Activated naive CD4-positive, alpha-beta T cell treated with anti-CD3 and anti-CD28 coated beads for 36 hours (primary cell): ENCODE measurements at regions not wholly inside any gene's neighbourhood (a gene's known extent, or its start where the extent isn't known, plus 50 kb on each side); places are given as distances from the start of the nearest gene placed in this dataset.
"Not testable (repeated sequence)": the region's sequence is repeated elsewhere in the genome, so short reads cannot be mapped to it uniquely, and the experiment has no call there.

ENCODE experiments used
- CTCF ChIA-PET: fragments of 350-600 bp; sonication (Branson Sonifier 250); formaldehyde crosslinking; loops from one replicate; lab custom pipeline; 2021; ENCODE audit warnings: antibody characterized with exemption; lab: Charles Lee
- DNase-seq: peaks from one replicate; pipeline ENCODE4 v3.0.0-alpha.2; 2020
- H3K27ac Mint-ChIP-seq: one replicate; pipeline ENCODE4 v1.8.0; 2021; ENCODE audit warnings: mild to moderate bottlenecking, mixed read lengths
- H3K27me3 Mint-ChIP-seq: one replicate; pipeline ENCODE4 v1.8.0; 2021; ENCODE audit warnings: low read depth, mixed read lengths
- H3K36me3 Mint-ChIP-seq: one replicate; pipeline ENCODE4 v1.8.0; 2021; ENCODE audit warnings: low read depth, mixed read lengths
- H3K4me1 Mint-ChIP-seq: one replicate; pipeline ENCODE4 v1.8.0; 2021; ENCODE audit warnings: low read depth, mixed read lengths
- H3K4me3 Mint-ChIP-seq: one replicate; pipeline ENCODE4 v1.8.0; 2021; ENCODE audit warnings: mild to moderate bottlenecking, moderate library complexity, mixed read lengths
- H3K9me3 Mint-ChIP-seq: one replicate; pipeline ENCODE4 v1.8.0; 2021; ENCODE audit warnings: mixed read lengths
- intact Hi-C: fragments of 100-400 bp; cut with micrococcal nuclease; formaldehyde crosslinking; loops from one replicate; pipeline ENCODE4 v1.15.1; 2023

- H3K27ac Mint-ChIP-seq = no peak overlapping the region
- H3K9me3 Mint-ChIP-seq = no peaks in the 10 kb centered on the region
- H3K4me1 Mint-ChIP-seq = no peaks in the 10 kb centered on the region
- H3K4me3 Mint-ChIP-seq = no peak overlapping the region
- CTCF ChIA-PET = no interaction called here
- H3K27me3 Mint-ChIP-seq = peaks cover 10% of the 10 kb centered on the region
- H3K36me3 Mint-ChIP-seq = no peaks in the 10 kb centered on the region
- no peak for DNase-seq
- intact Hi-C loops = no loop called here
These were observed 348.7 kb downstream of the OMA1 start for GRCh38 chr1:58197811-58198210.

DNA sequence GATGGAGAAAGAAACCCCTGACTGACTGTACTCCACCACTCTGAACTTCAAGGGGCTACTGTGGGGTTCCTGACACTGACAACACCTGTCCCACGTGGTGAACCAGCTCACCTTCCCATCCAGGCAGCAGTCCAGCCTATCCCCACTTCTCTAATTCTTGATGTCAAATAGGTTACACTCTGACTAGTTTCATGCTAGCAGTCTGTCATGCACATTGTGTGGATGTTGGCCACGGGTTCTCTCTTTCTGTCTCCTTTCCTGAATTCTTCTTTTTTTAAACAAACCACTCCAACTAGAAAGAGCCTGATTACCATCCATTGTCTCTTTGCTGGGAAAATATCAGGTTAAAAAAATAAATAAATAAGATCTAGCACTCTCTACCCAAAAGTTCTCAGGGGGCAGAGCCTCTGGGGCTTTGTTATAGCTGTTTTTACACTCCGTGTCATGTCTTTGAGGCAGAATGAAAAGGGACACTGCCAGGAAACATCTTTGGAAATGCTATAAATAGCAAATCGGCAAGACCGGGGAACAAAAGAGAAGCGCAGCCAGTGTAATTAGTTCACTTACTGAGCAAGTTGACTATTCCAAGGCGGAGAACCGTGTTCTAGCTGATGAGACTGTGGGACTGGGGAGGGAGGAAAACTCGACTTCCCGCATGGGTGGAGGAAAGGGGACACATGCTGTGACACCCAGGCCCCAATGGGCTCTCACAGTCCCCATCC, 356.1 kb downstream of the OMA1 start:
- peaks cover 6% of the 10 kb centered on the region for H3K27me3 Mint-ChIP-seq
- CTCF ChIA-PET = no interaction called here
- no peaks in the 10 kb centered on the region for H3K36me3 Mint-ChIP-seq
- no peaks in the 10 kb centered on the region for H3K9me3 Mint-ChIP-seq
- H3K4me3 Mint-ChIP-seq = no peak overlapping the region
- H3K27ac Mint-ChIP-seq = no peak overlapping the region
- H3K4me1 Mint-ChIP-seq = no peaks in the 10 kb centered on the region
- no peak for DNase-seq
- intact Hi-C loops = no loop called here

DNA sequence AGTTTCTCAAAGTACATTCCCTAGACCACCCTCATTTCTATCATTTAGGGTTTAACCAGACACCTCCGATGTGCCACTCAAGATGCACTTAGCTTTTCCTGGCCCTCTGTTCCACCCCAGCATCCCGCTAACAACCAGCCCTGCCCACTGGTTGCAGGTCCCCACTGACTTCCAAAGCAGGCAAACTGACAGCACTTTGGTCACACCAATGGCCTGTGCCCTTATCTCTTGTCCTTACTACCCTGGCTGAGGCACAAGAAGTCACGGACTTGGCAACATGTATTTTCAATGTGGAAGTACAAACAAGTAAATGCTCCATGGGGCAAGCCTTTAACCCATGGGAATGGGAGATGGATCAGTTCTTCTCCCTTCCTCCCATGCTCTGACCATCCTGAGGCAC, 357.1 kb downstream of the OMA1 start:
- H3K4me3 Mint-ChIP-seq = no peak overlapping the region
- CTCF ChIA-PET = no interaction called here
- H3K27ac Mint-ChIP-seq = no peak overlapping the region
- H3K36me3 Mint-ChIP-seq = no peaks in the 10 kb centered on the region
- H3K27me3 Mint-ChIP-seq = no peaks in the 10 kb centered on the region
- H3K4me1 Mint-ChIP-seq = no peaks in the 10 kb centered on the region
- no peak for DNase-seq
- intact Hi-C loops = no loop called here
- peaks cover under 1% of the 10 kb centered on the region for H3K9me3 Mint-ChIP-seq

- no peak overlapping the region for H3K4me3 Mint-ChIP-seq
- no peak for DNase-seq
- H3K27me3 Mint-ChIP-seq = no peaks in the 10 kb centered on the region
- intact Hi-C loops = no loop called here
- no peaks in the 10 kb centered on the region for H3K36me3 Mint-ChIP-seq
- peaks cover 17% of the 10 kb centered on the region for H3K9me3 Mint-ChIP-seq
- no peaks in the 10 kb centered on the region for H3K4me1 Mint-ChIP-seq
- H3K27ac Mint-ChIP-seq = no peak overlapping the region
- CTCF ChIA-PET = no interaction called here
These were observed 363.2 kb downstream of the OMA1 start for GRCh38 chr1:58183286-58183685.

GRCh38 chr1:58180537-58180936, 366.0 kb downstream of the OMA1 start:
- intact Hi-C loops = no loop called here
- CTCF ChIA-PET = no interaction called here

DNA sequence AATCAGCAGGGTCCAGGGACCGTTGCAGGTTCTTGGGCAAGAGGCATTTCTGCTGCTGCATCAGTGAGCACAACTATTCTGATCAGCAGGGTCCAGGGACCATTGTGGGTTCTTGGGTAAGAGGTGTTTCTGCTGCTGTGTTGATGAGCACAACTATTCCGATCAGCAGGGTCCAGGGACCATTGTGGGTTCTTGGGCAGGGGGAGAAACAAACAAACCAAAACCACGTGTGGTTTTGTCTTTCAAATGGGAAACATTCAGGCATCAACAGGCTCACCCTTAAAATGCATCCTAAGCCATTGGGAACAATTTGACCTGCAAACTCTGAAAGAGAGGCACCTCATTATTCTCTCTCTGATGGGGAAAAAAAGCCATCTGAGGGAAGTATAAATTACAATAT, 377.4 kb downstream of the OMA1 start:
- H3K9me3 Mint-ChIP-seq, DNase-seq, intact Hi-C loops, CTCF ChIA-PET, H3K27me3 Mint-ChIP-seq, H3K4me1 Mint-ChIP-seq, H3K27ac Mint-ChIP-seq, H3K4me3 Mint-ChIP-seq, H3K36me3 Mint-ChIP-seq: not testable (repeated sequence)

More at GRCh38 chr1:58180537-58180936, 366.0 kb downstream of the OMA1 start:
- no peak for DNase-seq
- Mint-ChIP-seq H3K27ac (no peak overlapping the region), H3K36me3 (no peaks in the 10 kb centered on the region), H3K9me3 (peaks cover 17% of the 10 kb centered on the region), H3K4me1 (no peaks in the 10 kb centered on the region), H3K27me3 (no peaks in the 10 kb centered on the region), H3K4me3 (no peak overlapping the region)

DNA sequence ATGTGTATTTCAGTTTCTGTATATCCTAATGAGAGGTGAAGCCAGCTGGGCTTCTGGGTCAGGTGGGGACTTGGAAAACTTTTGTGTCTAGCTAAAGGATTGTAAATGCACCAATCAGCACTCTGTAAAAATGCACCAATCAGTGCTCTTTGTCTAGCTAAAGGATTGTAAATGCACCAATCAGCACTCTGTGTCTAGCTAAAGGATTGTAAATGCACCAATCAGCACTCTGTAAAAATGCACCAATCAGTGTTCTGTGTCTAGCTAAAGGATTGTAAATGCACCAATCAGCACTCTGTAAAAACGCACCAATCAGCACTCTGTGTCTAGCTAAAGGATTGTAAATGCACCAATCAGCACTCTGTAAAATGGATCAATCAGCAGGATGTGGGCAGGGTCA, 379.4 kb downstream of the OMA1 start:
- H3K4me3 Mint-ChIP-seq, H3K9me3 Mint-ChIP-seq, H3K27ac Mint-ChIP-seq, DNase-seq, CTCF ChIA-PET, H3K36me3 Mint-ChIP-seq, H3K27me3 Mint-ChIP-seq, H3K4me1 Mint-ChIP-seq, intact Hi-C loops: not testable (repeated sequence)

DNA sequence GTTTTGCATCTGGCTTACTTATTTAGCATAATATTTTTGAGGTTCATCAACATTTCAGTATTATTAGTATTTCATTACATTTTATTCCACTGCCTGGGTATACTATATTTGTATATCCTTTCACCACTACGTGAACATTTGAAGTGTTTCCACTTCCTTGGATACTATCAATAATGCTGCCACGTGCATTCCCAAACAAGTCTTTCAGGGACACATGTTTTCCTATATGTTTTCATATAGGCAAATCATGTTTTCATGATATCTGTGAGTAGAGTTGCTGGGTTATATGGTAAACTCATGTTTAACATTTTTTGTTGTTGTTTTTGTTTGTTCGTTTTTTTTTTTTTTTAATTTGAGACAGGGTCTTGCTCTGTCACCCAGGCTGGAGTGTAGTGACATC, 380.1 kb downstream of the OMA1 start:
- intact Hi-C loops = no loop called here
- CTCF ChIA-PET = no interaction called here
- no peaks in the 10 kb centered on the region for H3K36me3 Mint-ChIP-seq
- no peaks in the 10 kb centered on the region for H3K27me3 Mint-ChIP-seq
- H3K4me1 Mint-ChIP-seq = no peaks in the 10 kb centered on the region
- no peak overlapping the region for H3K4me3 Mint-ChIP-seq
- no peak for DNase-seq
- peaks cover 6% of the 10 kb centered on the region for H3K9me3 Mint-ChIP-seq
- no peak overlapping the region for H3K27ac Mint-ChIP-seq

DNA sequence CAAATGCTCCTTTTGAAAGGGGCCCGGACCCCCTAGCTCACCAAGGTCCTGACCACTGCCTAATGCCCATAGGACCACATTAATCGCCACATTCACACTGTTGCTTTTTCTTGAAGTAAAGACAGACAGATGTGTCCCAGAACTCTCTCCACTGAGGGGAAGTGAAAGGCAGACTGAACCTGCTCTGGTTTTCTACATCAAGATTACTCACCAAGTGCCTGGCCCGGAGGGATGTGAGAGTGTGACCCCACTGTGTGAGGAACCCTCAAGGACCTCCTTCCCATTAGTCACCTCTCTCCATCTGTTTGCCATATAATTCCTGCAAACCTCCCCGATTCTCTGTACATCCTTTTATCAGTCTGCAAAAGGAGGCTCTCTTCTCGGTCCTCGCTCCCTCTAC, 381.5 kb downstream of the OMA1 start:
- H3K27me3 Mint-ChIP-seq = no peaks in the 10 kb centered on the region
- H3K36me3 Mint-ChIP-seq = no peaks in the 10 kb centered on the region
- no peak overlapping the region for H3K4me3 Mint-ChIP-seq
- intact Hi-C loops = no loop called here
- H3K9me3 Mint-ChIP-seq = peaks cover 6% of the 10 kb centered on the region
- no peak for DNase-seq
- H3K4me1 Mint-ChIP-seq = no peaks in the 10 kb centered on the region
- H3K27ac Mint-ChIP-seq = no peak overlapping the region
- CTCF ChIA-PET = no interaction called here

DNA sequence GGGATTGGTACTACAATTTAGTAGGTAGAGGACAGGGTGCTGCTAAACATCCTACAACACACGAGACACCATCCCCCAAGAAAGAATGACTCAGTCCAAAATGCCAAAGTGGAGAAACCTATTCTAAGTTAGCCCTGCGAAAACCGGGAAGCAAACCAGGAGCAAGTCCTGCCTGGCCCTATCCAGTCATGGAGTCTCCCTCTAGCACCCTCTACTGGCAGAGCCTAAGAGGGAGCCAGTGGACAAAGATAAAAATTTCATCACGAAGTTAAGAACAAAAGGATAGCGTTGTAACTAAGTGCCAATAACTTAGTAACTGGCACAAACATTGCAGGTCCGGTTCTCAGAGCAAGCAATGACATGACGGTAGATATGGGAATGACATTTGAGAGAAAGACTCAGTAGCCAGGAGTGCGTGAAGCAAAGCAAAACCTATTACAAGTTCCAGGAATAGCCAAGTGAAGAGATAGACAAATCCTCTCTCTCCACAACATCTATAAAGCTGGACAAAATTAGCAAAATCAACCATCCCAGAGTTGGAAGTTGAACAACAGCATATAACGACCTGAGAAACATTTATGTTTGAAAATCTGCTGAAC, 383.5 kb downstream of the OMA1 start:
- Mint-ChIP-seq H3K4me3 (no peak overlapping the region), H3K27ac (no peak overlapping the region), H3K36me3 (no peaks in the 10 kb centered on the region), H3K27me3 (no peaks in the 10 kb centered on the region), H3K9me3 (peaks cover 6% of the 10 kb centered on the region), H3K4me1 (no peaks in the 10 kb centered on the region)
- CTCF ChIA-PET = interaction anchor here (1.1 to 1.2 kb wide), 2 partner anchors 56 to 255 kb away, joined by 3 read pairs; no protein-coding TSS in a partner anchor
- DNase-seq = peak; percentile 38
- intact Hi-C loops = loop anchor here (2.0 to 5.0 kb wide), 2 partner anchors 384 to 1330 kb away; partner anchors contain the start of gene OMA1

- intact Hi-C loops = no loop called here
- Mint-ChIP-seq H3K27ac (no peak overlapping the region), H3K4me1 (no peaks in the 10 kb centered on the region), H3K4me3 (no peak overlapping the region), H3K36me3 (no peaks in the 10 kb centered on the region), H3K9me3 (no peaks in the 10 kb centered on the region), H3K27me3 (no peaks in the 10 kb centered on the region)
- DNase-seq = no peak
- CTCF ChIA-PET = no interaction called here
These were observed 387.1 kb downstream of the OMA1 start for GRCh38 chr1:58159434-58159830.

- intact Hi-C loops = no loop called here
- CTCF ChIA-PET = interaction anchor here (0.7 to 0.8 kb wide), 2 partner anchors 10 to 19 kb away, joined by 3 read pairs; no protein-coding TSS in a partner anchor
- no peaks in the 10 kb centered on the region for H3K27me3 Mint-ChIP-seq
- no peak overlapping the region for H3K4me3 Mint-ChIP-seq
- no peaks in the 10 kb centered on the region for H3K4me1 Mint-ChIP-seq
- H3K27ac Mint-ChIP-seq = no peak overlapping the region
- no peaks in the 10 kb centered on the region for H3K36me3 Mint-ChIP-seq
- DNase-seq = no peak
- H3K9me3 Mint-ChIP-seq = no peaks in the 10 kb centered on the region
These were observed 387.8 kb downstream of the OMA1 start for GRCh38 chr1:58158506-58159433.
